ENCODE measurements at regions not wholly inside any gene's neighbourhood (a gene's known extent, or its start where the extent isn't known, plus 50 kb on each side); places are given as distances from the start of the nearest gene placed in this dataset.

DNA sequence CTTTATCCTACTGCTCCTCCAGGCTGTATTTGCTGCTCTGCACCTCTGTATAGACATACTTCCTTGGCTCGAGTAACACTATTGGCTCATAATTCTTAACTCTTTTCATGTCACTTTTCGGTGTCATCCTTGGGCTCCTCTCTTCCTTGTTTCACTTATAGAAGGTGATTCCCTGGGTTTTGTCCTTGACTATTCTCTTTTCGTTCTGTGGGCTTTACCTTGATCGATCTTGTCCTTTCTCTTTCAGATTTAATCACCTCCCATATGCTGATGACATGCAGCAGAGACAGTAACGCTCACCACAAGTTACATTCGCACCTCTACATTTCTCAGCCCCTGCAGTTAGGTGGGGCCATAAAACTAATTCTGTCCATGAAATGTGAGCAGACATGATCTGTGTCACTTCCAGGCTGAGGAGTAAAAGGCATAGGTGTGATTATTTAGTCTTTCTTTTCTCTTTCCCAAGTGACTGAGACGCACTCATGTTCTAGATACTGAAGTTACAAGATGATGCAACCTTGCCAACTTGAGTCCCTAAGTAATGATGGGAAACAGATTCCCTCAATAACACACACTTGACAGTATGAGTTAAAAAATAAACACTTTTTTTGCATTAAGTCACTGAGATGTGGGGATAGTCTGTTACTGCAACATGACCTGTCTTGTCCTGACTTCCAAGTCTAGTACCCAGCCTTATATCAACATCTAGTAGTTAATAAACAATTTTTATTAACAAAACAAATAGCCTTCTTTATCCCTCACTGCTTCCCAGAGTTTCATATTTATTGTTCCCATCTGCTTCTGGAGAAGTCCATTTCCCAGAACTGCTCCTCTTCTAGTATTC, 49.9 kb upstream of the HAO2 start:
- ChIA-PET CTCF (no interaction called here), POLR2A (no interaction called here)
- DNase-seq: peak; percentile 11

More for the DNA sequence above, 49.9 kb upstream of the HAO2 start:
- intact Hi-C loops (cut with micrococcal nuclease): no loop called here
- Mint-ChIP-seq H3K4me1 (ENCODE audit: low read depth) (no peaks in the 10 kb centered on the region), H3K27ac (no peak overlapping the region), H3K27me3 (no peaks in the 10 kb centered on the region), H3K36me3 (no peaks in the 10 kb centered on the region), H3K9me3 (no peaks in the 10 kb centered on the region), H3K4me3 (no peak overlapping the region)

All from activated CD4-positive, alpha-beta memory T cell treated with anti-CD3 and anti-CD28 coated beads for 36 hours (primary cell).